Gastrocnemius medialis (tissue), 4 donors: ENCODE measurements at regions not wholly inside any gene's neighbourhood (a gene's known extent, or its start where the extent isn't known, plus 50 kb on each side); places are given as distances from the start of the nearest gene placed in this dataset.

Experiments used
- ATAC-seq, 2 donors: fragments of 150-250 bp; one replicate each; pipeline ENCODE4 v1.9.1; 2016
- DNase-seq, 2 donors: peaks; one replicate each; pipeline ENCODE4 v3.0.0-alpha.2; 2019
- H3K27ac ChIP-seq, 4 donors: fragments of 200-600 bp; sonication (generic); 1 replicate in 1 of 4; 2 replicates in 3 of 4; pipeline ENCODE4 v1.5.1; 2016 to 2018; ENCODE audit warnings: mild to moderate bottlenecking in 2 of 4, moderate library complexity in 1 of 4
- H3K27me3 ChIP-seq, 3 donors: fragments of 200-600 bp; sonication (generic) in 2 of 3; 1 replicate in 1 of 3; 2 replicates in 2 of 3; pipeline versions ENCODE4 v1.5.1 to v1.6.0; 2016 to 2019; ENCODE audit warnings: mild to moderate bottlenecking in 1 of 3, moderate library complexity in 1 of 3
- H3K36me3 ChIP-seq, 2 donors: fragments of 200-600 bp; sonication (generic) in 1 of 2; one replicate each; pipeline ENCODE4 v1.5.1; 2017 to 2018
- H3K4me1 ChIP-seq, 2 donors: fragments of 200-600 bp; sonication (generic) in 1 of 2; one replicate each; pipeline ENCODE4 v1.5.1; 2016 to 2017; ENCODE audit warnings: mild to moderate bottlenecking in 2 of 2
- H3K4me3 ChIP-seq, 4 donors: fragments of 200-600 bp; sonication (generic) in 3 of 4; 1 replicate in 1 of 4; 2 replicates in 3 of 4; pipeline ENCODE4 v1.5.1; 2016 to 2019; ENCODE audit warnings: mild to moderate bottlenecking in 2 of 4
- H3K9me3 ChIP-seq, 3 donors: fragments of 200-600 bp; sonication (generic) in 2 of 3; 1 replicate in 1 of 3; 2 replicates in 2 of 3; pipeline ENCODE4 v1.5.1; 2016 to 2019
- CTCF ChIP-seq, 5 experiments: fragments of 450-650 bp in 3 of 5; fragments of 200-600 bp in 2 of 5; sonication (generic) in 2 of 5; IDR thresholded peaks in 4 of 5; conservative IDR thresholded peaks in 1 of 5; 1 replicate in 4 of 5; 2 replicates in 1 of 5; pipeline ENCODE4 v1.5.1; 2016 to 2019; ENCODE audit warnings: antibody characterized with exemption in 5 of 5, mild to moderate bottlenecking in 3 of 5, moderate library complexity in 3 of 5
- POLR2A ChIP-seq, 2 donors: fragments of 450-650 bp; IDR thresholded peaks; one replicate each; pipeline ENCODE4 v1.6.1; 2017; ENCODE audit warnings: antibody characterized with exemption in 2 of 2, mild to moderate bottlenecking in 2 of 2, moderate library complexity in 2 of 2
- in situ Hi-C, 4 donors: fragments of 200-750 bp; cut with MboI; loops; one replicate each; pipeline versions ENCODE4 v1.15.0 to v1.8.0; 2017; ENCODE audit warnings: low sequenced_read_pairs in 4 of 4
- intact Hi-C: fragments of 100-400 bp; cut with DNase I; formaldehyde crosslinking; loops from one replicate; pipeline ENCODE4 v1.15.1; 2023; ENCODE audit warnings: low total_unique reads

GRCh38 chr18:25423267-25423666 lies 71.3 kb upstream of the ZNF521 start:
- in situ Hi-C loops, result no loop called here
- intact Hi-C loops, result no loop called here
- Histone ChIP-seq H3K27ac (no peak overlapping the region), H3K4me1 (no peaks in the 10 kb centered on the region), H3K9me3 (no peaks in the 10 kb centered on the region), H3K4me3 (no peak overlapping the region), H3K36me3 (no peaks in the 10 kb centered on the region), H3K27me3 (no peaks in the 10 kb centered on the region)
- no peak for DNase-seq
- ATAC-seq, result no peak
- TF ChIP-seq CTCF (IDR thresholded peaks at IDR 0.05 in 4 of 5, conservative IDR thresholded peaks at IDR 0.05 in 1 of 5) (no peak), POLR2A (IDR thresholded peaks at IDR 0.05) (no peak)

- H3K27me3 ChIP-seq, result no peaks in the 10 kb centered on the region
- H3K4me1 ChIP-seq, result no peaks in the 10 kb centered on the region
- no peak for TF ChIP-seq POLR2A (IDR thresholded peaks at IDR 0.05)
- no peak for TF ChIP-seq CTCF (IDR thresholded peaks at IDR 0.05 in 4 of 5, conservative IDR thresholded peaks at IDR 0.05 in 1 of 5)
- in situ Hi-C loops, result no loop called here
- no peaks in the 10 kb centered on the region for H3K36me3 ChIP-seq
- intact Hi-C loops, result no loop called here
- DNase-seq (no peak), ATAC-seq (no peak)
- H3K9me3 ChIP-seq, result no peaks in the 10 kb centered on the region
- no peak overlapping the region for H3K4me3 ChIP-seq
- no peak overlapping the region for H3K27ac ChIP-seq
Observed at GRCh38 chr18:25422230-25422629, 70.3 kb upstream of the ZNF521 start.

- ATAC-seq (no peak), DNase-seq (no peak)
- intact Hi-C loops (no loop called here), in situ Hi-C loops (no loop called here)
- H3K4me1 ChIP-seq, result no peaks in the 10 kb centered on the region
- H3K9me3 ChIP-seq, result no peaks in the 10 kb centered on the region
- no peak for TF ChIP-seq CTCF (IDR thresholded peaks at IDR 0.05 in 4 of 5, conservative IDR thresholded peaks at IDR 0.05 in 1 of 5)
- TF ChIP-seq POLR2A (IDR thresholded peaks at IDR 0.05), result no peak
- no peak overlapping the region for H3K4me3 ChIP-seq
- no peaks in the 10 kb centered on the region for H3K36me3 ChIP-seq
- H3K27ac ChIP-seq, result no peak overlapping the region
- H3K27me3 ChIP-seq, result no peaks in the 10 kb centered on the region
Observed at GRCh38 chr18:25420077-25420825, 68.3 kb upstream of the ZNF521 start.

GRCh38 chr18:25416374-25416773 lies 64.4 kb upstream of the ZNF521 start:
- H3K4me3 ChIP-seq, result no peak overlapping the region
- in situ Hi-C loops (no loop called here), intact Hi-C loops (no loop called here)
- H3K9me3 ChIP-seq, result no peaks in the 10 kb centered on the region
- DNase-seq (no peak), ATAC-seq (no peak)
- no peak overlapping the region for H3K27ac ChIP-seq
- H3K27me3 ChIP-seq, result no peaks in the 10 kb centered on the region
- TF ChIP-seq CTCF (IDR thresholded peaks at IDR 0.05 in 4 of 5, conservative IDR thresholded peaks at IDR 0.05 in 1 of 5) (no peak), POLR2A (IDR thresholded peaks at IDR 0.05) (no peak)
- H3K4me1 ChIP-seq, result no peaks in the 10 kb centered on the region
- H3K36me3 ChIP-seq, result no peaks in the 10 kb centered on the region

GRCh38 chr18:25409971-25410370 lies 58.0 kb upstream of the ZNF521 start:
- no peak for TF ChIP-seq CTCF (IDR thresholded peaks at IDR 0.05 in 4 of 5, conservative IDR thresholded peaks at IDR 0.05 in 1 of 5)
- TF ChIP-seq POLR2A (IDR thresholded peaks at IDR 0.05), result no peak
- H3K27ac ChIP-seq, result no peak overlapping the region
- H3K36me3 ChIP-seq, result no peaks in the 10 kb centered on the region
- intact Hi-C loops (no loop called here), in situ Hi-C loops (no loop called here)
- no peak for DNase-seq
- no peaks in the 10 kb centered on the region for H3K4me1 ChIP-seq
- no peak for ATAC-seq
- no peaks in the 10 kb centered on the region for H3K9me3 ChIP-seq
- no peak overlapping the region for H3K4me3 ChIP-seq
- no peaks in the 10 kb centered on the region for H3K27me3 ChIP-seq
